ENCODE measurements at regions not wholly inside any gene's neighbourhood (a gene's known extent, or its start where the extent isn't known, plus 50 kb on each side); places are given as distances from the start of the nearest gene placed in this dataset.

GRCh38 chrX:39755143-39756032 lies 342.4 kb downstream of the BCOR start:
- DNase-seq, result no peak

DNA sequence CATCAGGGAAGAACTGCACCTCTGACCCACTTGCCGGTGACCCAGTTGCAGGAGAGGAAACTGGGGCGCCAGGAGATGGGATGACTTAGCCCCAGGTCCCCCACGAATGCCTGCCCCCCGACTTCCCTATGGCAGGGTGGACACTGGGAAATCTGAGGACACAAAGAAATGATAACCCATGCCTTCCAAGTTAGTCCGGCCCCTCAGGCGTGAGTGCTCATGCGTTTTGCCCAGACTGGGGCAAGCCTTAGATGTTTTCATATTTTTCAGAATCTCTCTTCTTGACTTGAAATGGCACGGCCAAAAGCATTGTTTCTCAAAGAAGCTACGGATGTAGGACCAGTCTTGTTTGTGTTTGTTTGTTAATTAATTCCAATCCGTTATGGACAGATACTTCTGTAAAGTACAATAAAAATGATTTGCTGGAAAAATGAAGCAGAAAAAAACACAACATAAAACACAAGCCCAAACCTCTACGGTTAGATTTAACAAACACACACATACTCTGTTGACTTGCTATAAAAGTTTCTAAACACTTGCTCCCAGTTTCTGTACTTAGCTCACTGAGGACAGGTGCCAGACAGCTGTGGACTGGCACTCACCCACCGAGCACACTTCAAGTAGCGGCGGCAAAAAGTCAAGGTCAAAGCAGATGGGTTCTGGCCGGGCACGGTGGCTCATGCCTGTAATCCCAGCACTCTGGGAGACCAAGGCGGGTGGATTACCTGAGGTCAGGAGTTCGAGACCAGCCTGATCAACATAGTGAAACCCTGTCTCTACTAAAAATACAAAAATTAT lies 341.5 kb downstream of the BCOR start:
- no peak for DNase-seq

DNA sequence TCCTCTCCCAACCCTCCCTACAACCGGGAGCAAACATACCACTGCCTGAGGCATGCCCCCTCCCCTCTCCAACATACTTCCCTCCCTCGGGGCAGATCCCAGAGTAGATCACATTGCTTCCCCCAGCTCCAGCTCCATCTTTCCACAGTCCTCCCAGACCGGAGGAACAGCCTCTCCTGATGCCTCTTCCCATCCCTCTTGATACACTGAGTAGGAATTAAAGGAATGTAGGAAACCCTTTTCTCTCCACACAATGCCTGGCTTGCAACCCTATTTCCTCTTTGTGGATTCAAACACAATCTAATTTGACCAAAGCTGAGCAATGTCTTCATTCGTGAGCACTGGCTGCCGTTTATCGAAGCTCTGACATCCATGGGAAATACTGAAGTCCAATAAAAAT lies 339.8 kb downstream of the BCOR start:
- no peak for DNase-seq

DNA sequence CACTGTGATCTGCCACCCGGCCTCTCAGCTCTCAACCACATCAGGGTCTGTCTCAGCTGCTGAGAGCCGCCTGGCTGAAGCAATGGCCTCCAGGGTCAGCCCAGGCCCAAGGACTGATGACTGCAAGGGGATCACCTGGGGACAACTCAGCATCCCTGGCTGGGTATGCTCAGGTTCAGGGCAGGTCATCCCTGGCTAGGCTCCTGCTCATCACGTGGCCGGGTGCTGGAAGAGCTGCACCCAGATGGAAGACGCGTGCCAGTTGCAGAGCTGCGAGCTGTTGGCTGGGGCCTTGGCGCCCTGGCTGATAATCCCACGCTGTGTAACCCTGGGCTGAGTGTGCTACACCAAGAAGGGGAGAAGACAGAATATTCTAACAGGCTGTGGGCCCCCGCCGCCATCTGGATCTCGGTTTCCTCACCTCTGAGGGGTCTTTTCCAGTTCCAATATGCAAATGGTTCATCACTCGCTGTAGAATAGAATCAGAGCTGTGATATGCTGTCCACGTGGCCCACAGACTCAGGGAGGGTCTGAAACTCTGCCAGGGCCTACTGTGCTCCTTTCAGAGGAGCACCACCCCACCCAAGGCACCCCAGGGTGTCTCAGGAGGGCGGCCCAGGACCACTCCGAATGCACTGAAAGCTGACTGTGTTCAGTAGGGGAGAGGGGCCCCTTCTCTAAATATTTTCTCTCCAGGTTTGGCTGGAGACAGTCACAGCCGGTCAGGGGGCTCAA lies 338.8 kb downstream of the BCOR start:
- no peak for DNase-seq

GRCh38 chrX:39759526-39760224 lies 338.1 kb downstream of the BCOR start:
- no peak for DNase-seq

- DNase-seq, result no peak
Measured at GRCh38 chrX:39760930-39761329, 336.8 kb downstream of the BCOR start.

DNA sequence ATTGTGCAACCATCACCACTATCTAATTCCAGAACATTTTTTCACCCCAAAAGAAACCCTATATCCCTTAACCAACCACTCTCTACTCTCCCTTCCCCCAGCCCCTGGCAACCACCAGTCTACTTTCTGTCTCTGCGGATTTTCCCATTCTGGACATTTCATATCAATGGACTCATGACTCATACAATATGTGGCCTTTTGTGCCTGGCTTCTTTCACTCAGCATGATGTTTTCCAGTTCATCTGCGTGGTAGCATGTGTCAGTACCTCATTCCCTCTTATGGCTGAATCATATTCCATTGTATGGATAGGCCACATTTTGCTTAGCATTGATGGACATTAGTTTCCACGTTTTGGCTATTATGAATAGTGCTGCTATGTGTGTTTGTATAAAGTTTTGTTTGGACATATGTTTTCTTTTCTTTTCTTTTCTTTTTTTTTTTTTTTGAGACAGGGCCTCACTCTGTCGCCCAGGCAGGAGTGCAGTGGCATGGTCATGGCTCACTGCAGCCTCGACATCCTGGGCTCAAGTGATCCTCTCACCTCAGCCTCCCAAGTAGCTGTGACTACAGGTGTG lies 335.4 kb downstream of the BCOR start:
- DNase-seq, result no peak

DNA sequence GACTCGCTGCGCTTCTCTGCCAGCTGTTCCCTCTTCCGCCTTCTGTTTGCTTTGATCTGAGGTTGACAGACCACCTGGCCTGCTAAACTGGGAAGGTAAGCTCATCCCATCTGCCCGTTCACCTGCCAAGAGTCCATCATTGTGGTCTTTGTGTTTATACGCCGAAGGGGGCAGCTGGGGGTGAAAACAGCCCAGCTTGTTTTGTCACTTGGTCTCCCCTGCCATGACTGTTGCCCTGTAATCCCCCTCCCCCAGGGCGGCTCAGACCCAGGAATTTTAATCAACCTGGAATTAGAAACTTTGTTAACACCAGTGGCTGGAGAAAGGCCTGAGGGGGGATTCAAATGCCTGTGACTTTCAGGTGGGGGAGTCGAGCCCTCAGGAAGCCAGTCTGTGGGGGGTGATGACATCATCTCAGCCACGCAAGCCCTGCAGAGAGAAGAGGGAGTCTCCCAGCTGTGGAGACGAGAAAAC lies 333.3 kb downstream of the BCOR start:
- no peak for DNase-seq

DNA sequence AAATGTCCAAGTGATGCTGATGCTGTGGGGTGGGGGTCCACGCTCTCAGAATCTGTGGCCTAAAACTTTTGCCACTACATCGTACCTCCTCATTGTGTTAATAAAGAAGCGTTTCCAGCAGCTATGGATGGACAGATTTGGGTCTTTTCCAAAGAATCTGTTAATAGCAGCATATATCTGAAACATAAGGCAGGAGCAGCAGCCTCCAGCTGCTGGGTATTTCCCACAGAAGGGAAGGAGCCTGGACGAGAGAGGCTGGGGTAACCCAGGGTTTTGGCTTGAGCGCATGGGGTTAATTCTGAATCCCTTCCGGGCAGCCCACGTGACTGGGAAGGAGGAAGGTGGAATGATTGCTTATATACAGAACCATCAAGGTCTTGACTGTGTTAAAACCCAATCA lies 332.4 kb downstream of the BCOR start:
- DNase-seq, result no peak

DNA sequence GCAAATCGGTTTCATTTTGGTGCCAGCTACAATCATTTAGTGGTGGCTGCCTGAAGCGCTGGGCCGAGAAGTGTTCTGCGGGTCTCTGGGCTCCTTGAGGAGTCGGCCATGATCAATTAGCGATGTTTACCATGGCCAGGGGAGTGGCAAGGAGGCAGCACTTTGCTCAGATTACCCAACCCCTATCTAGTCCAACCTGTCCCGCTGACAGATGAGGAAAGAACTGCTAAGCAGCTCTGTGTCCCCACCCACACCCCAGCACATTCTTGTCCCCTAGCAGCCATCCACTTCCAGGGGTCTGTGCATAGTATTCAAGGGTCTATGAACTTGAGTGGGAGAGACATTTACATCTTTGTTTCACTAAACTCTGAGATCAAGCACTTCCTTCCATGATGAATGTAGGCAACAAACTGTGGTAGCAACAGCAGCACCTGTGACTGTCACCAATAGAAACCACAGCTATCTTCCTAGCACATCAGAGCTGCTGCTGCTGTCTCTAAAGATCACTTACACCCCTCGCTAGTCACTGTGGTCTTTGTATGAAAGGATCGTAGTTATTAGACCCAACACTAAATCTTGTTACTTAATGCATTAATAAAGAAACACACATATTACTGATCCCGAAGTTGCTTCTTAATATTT lies 331.6 kb downstream of the BCOR start:
- DNase-seq, result no peak

DNA sequence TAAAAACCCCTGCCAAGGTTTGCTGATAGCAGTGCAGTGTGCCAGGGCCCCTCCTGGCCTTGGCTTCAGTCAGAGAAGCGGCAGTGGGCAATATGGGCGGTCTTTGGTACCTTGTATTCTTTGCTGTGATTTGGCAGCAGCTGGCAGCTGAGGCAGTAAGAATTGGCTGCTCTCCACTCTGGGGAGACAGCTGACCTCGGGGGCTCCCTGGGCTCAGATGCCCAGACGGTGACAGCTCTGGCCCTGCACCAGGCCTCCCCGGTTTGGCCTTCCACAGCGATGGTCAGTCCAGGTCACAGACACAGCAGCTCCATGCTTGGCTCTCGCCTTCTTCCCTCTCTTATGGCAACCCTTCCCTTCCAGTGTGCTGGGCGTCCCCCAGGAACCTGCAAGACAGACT lies 330.9 kb downstream of the BCOR start:
- no peak for DNase-seq

- DNase-seq, result no peak
Measured at GRCh38 chrX:39767446-39767845, 330.3 kb downstream of the BCOR start.

DNA sequence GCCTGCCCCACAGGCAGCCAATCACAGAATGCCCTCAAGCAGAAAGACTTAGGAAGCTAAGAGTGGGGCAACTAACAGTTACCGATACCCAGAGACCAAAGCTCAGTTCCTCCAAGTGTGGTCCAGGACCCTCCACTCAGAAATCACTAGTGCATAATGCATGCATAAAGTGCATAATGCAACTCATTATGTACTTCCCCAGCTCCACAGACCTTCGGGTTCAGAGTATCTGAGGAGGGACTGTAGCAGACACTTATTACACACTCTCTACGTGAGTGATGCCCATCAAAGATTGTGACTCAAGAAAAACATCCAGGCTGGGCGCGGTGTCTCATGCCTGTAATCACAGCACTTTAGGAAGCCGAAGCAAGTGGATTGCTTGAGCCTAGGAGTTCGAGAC lies 328.0 kb downstream of the BCOR start:
- no peak for DNase-seq

GRCh38 chrX:39771089-39771488 lies 326.7 kb downstream of the BCOR start:
- no peak for DNase-seq

GRCh38 chrX:39772057-39772832 lies 325.5 kb downstream of the BCOR start:
- no peak for DNase-seq

DNA sequence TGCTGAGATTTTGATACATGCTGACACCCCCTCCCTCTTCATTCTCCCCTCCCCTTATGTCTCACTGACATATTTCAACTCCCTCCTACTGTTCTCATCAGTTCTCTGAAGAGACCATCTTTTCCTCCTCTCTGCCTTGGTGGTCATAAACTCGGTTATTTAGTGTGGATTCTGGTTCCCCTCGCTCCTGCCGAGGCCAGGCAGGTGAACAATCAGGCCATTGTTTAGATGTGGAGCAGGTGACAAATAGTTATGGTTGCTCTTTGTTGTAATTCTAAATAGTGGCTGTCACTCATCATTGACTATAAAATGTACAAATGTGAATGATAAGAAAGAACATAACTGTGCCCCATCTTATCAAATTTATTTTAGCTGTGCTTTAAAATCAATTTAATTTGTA lies 324.6 kb downstream of the BCOR start:
- no peak for DNase-seq

DNA sequence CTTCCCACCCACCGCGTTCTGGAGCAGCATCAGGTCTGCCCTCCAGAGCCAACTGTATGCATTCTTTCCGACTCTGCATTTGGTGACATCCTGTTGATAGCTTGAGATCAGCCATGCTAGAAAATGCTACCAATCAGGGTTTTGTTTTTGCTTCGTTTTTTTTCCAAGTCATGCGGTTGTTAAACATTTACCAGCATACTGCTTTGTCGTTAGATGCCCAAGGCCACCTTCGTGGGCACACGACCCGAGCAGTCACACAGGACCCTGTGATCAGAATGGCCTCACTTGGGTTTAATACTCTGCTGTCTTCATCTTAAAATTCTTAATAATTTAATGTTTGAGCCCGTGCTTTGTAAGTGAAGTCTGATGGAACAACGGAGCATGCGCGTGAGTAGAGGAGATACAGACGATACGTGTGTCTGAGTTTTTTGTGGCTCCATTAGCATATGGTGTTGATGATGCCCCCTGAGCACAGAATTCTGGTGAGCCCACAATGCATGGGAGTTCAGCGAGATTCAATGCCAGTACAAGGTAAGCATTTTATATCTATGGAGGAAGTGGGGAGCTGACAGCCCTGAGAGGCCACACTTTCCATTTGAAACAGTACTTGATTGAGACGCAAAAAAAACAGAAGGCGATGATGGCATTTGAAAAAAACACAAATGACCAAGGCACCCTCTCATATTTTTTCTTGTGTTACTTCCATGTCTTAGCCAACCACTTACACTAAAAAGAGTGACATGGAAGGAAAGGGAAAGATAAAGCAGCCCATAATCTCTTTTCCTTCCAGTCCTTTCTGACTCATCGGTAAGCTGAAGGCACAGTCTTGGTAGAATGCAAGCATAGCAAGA lies 323.6 kb downstream of the BCOR start:
- DNase-seq, result no peak

DNA sequence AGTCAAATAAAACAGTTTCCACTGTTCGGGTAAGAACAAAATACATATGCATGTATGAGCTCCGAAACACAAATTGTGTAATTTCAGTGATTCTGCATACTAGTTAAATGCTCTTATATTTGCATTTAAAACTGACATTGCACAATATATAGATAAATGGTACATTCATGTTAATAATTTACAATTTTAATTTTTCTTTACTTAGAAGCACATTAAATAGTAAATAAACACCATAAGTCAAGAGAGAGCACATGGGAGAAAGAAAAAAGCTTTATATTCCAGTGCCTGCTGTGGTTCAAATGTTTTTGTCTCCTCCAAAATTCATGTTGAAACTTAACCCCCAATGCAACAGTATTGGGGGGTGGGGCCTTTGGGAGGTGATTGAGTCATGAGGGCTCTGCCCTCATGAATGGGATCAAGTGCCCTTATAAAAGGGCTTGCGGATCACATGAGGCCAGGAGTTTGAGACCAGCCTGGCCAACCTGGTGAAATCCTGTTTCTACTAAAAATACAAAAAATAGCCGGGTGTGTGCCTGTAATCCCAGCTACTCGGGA lies 322.9 kb downstream of the BCOR start:
- no peak for DNase-seq

DNA sequence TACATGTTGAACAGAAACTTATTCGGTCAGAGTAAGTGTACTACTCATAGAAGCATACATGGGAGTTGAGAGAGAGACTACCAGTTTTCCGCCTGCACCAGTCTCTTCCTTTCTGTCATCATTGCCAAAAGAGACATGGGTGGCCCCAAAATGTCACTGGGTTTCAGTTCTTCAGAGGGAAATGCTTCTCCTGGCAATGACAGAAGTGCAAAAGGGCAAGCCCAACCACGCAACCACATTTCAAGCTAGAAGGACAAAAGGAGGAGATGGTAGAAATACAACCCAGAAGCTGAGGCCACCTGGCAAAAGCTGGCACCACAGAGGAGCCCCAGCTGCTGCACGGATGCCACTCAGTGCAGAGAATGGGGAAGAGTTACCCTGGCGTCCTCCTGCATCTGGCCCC lies 320.1 kb downstream of the BCOR start:
- no peak for DNase-seq

Measured in NCI-H187 treated with DMSO at 0.1 percent for 48 hours (cell line).